ENCODE measurements at regions not wholly inside any gene's neighbourhood (a gene's known extent, or its start where the extent isn't known, plus 50 kb on each side); places are given as distances from the start of the nearest gene placed in this dataset.

GRCh38 chr11:15300341-15300740 is 185.6 kb downstream of the INSC start:
- Mint-ChIP-seq H3K4me3 (no peak overlapping the region), H3K27ac (no peak overlapping the region), H3K27me3 (ENCODE audit: low read depth) (no peaks in the 10 kb centered on the region), H3K4me1 (ENCODE audit: low read depth) (no peaks in the 10 kb centered on the region), H3K36me3 (ENCODE audit: low read depth) (no peaks in the 10 kb centered on the region), H3K9me3 (no peaks in the 10 kb centered on the region)
- no peak for DNase-seq (ENCODE audit: low spot score)

GRCh38 chr11:15307619-15308024 is 192.9 kb downstream of the INSC start:
- no peak overlapping the region for H3K4me3 Mint-ChIP-seq
- H3K27ac Mint-ChIP-seq, result no peak overlapping the region
- no peaks in the 10 kb centered on the region for H3K36me3 Mint-ChIP-seq (ENCODE audit: low read depth)
- DNase-seq (ENCODE audit: low spot score), result no peak
- no peaks in the 10 kb centered on the region for H3K9me3 Mint-ChIP-seq
- H3K27me3 Mint-ChIP-seq (ENCODE audit: low read depth), result no peaks in the 10 kb centered on the region
- no peaks in the 10 kb centered on the region for H3K4me1 Mint-ChIP-seq (ENCODE audit: low read depth)

GRCh38 chr11:15308840-15309239 is 194.1 kb downstream of the INSC start:
- no peaks in the 10 kb centered on the region for H3K4me1 Mint-ChIP-seq (ENCODE audit: low read depth)
- no peaks in the 10 kb centered on the region for H3K9me3 Mint-ChIP-seq
- H3K27me3 Mint-ChIP-seq (ENCODE audit: low read depth), result no peaks in the 10 kb centered on the region
- no peak for DNase-seq (ENCODE audit: low spot score)
- H3K36me3 Mint-ChIP-seq (ENCODE audit: low read depth), result no peaks in the 10 kb centered on the region
- no peak overlapping the region for H3K27ac Mint-ChIP-seq
- no peak overlapping the region for H3K4me3 Mint-ChIP-seq

GRCh38 chr11:15309296-15309695 is 194.6 kb downstream of the INSC start:
- H3K27me3 Mint-ChIP-seq (ENCODE audit: low read depth), result no peaks in the 10 kb centered on the region
- H3K36me3 Mint-ChIP-seq (ENCODE audit: low read depth), result no peaks in the 10 kb centered on the region
- no peak for DNase-seq (ENCODE audit: low spot score)
- no peaks in the 10 kb centered on the region for H3K4me1 Mint-ChIP-seq (ENCODE audit: low read depth)
- H3K27ac Mint-ChIP-seq, result no peak overlapping the region
- H3K4me3 Mint-ChIP-seq, result no peak overlapping the region
- H3K9me3 Mint-ChIP-seq, result no peaks in the 10 kb centered on the region

- Mint-ChIP-seq H3K9me3 (no peaks in the 10 kb centered on the region), H3K4me1 (ENCODE audit: low read depth) (no peaks in the 10 kb centered on the region), H3K4me3 (no peak overlapping the region), H3K27ac (no peak overlapping the region), H3K27me3 (ENCODE audit: low read depth) (no peaks in the 10 kb centered on the region), H3K36me3 (ENCODE audit: low read depth) (no peaks in the 10 kb centered on the region)
- no peak for DNase-seq (ENCODE audit: low spot score)
Measured at GRCh38 chr11:15313862-15314261, 199.1 kb downstream of the INSC start.

- Mint-ChIP-seq H3K9me3 (no peaks in the 10 kb centered on the region), H3K4me1 (ENCODE audit: low read depth) (no peaks in the 10 kb centered on the region), H3K36me3 (ENCODE audit: low read depth) (no peaks in the 10 kb centered on the region), H3K4me3 (no peak overlapping the region), H3K27me3 (ENCODE audit: low read depth) (no peaks in the 10 kb centered on the region), H3K27ac (no peak overlapping the region)
- DNase-seq (ENCODE audit: low spot score), result no peak
Measured at GRCh38 chr11:15318814-15319213, 204.1 kb downstream of the INSC start.

- Mint-ChIP-seq H3K27ac (no peak overlapping the region), H3K4me3 (no peak overlapping the region), H3K9me3 (no peaks in the 10 kb centered on the region), H3K36me3 (ENCODE audit: low read depth) (no peaks in the 10 kb centered on the region), H3K27me3 (ENCODE audit: low read depth) (no peaks in the 10 kb centered on the region), H3K4me1 (ENCODE audit: low read depth) (no peaks in the 10 kb centered on the region)
- no peak for DNase-seq (ENCODE audit: low spot score)
Measured at GRCh38 chr11:15326520-15326919, 211.8 kb downstream of the INSC start.

- DNase-seq (ENCODE audit: low spot score), result no peak
- H3K27me3 Mint-ChIP-seq (ENCODE audit: low read depth), result no peaks in the 10 kb centered on the region
- H3K4me1 Mint-ChIP-seq (ENCODE audit: low read depth), result no peaks in the 10 kb centered on the region
- no peaks in the 10 kb centered on the region for H3K9me3 Mint-ChIP-seq
- H3K36me3 Mint-ChIP-seq (ENCODE audit: low read depth), result no peaks in the 10 kb centered on the region
- H3K4me3 Mint-ChIP-seq, result no peak overlapping the region
- H3K27ac Mint-ChIP-seq, result no peak overlapping the region
Measured at GRCh38 chr11:15327786-15328231, 213.1 kb downstream of the INSC start.

GRCh38 chr11:15333407-15333806 is 218.7 kb downstream of the INSC start:
- H3K4me3 Mint-ChIP-seq, result no peak overlapping the region
- H3K4me1 Mint-ChIP-seq (ENCODE audit: low read depth), result no peaks in the 10 kb centered on the region
- no peak overlapping the region for H3K27ac Mint-ChIP-seq
- no peaks in the 10 kb centered on the region for H3K36me3 Mint-ChIP-seq (ENCODE audit: low read depth)
- H3K9me3 Mint-ChIP-seq, result no peaks in the 10 kb centered on the region
- DNase-seq (ENCODE audit: low spot score), result no peak
- no peaks in the 10 kb centered on the region for H3K27me3 Mint-ChIP-seq (ENCODE audit: low read depth)

- no peaks in the 10 kb centered on the region for H3K9me3 Mint-ChIP-seq
- H3K27me3 Mint-ChIP-seq (ENCODE audit: low read depth), result no peaks in the 10 kb centered on the region
- no peaks in the 10 kb centered on the region for H3K4me1 Mint-ChIP-seq (ENCODE audit: low read depth)
Measured at GRCh38 chr11:15334766-15335165, 220.0 kb downstream of the INSC start.

GRCh38 chr11:15336021-15336420 is 221.3 kb downstream of the INSC start:
- Mint-ChIP-seq H3K36me3 (ENCODE audit: low read depth) (no peaks in the 10 kb centered on the region), H3K9me3 (no peaks in the 10 kb centered on the region), H3K27ac (no peak overlapping the region), H3K4me3 (no peak overlapping the region), H3K27me3 (ENCODE audit: low read depth) (no peaks in the 10 kb centered on the region), H3K4me1 (ENCODE audit: low read depth) (no peaks in the 10 kb centered on the region)
- DNase-seq (ENCODE audit: low spot score), result no peak

More at GRCh38 chr11:15334766-15335165, 220.0 kb downstream of the INSC start:
- Mint-ChIP-seq H3K36me3 (ENCODE audit: low read depth) (no peaks in the 10 kb centered on the region), H3K27ac (no peak overlapping the region), H3K4me3 (no peak overlapping the region)
- DNase-seq (ENCODE audit: low spot score), result no peak

GRCh38 chr11:15339302-15339701 is 224.6 kb downstream of the INSC start:
- H3K9me3 Mint-ChIP-seq, result no peaks in the 10 kb centered on the region
- H3K4me3 Mint-ChIP-seq, result no peak overlapping the region
- no peaks in the 10 kb centered on the region for H3K4me1 Mint-ChIP-seq (ENCODE audit: low read depth)
- DNase-seq (ENCODE audit: low spot score), result no peak
- no peak overlapping the region for H3K27ac Mint-ChIP-seq
- no peaks in the 10 kb centered on the region for H3K36me3 Mint-ChIP-seq (ENCODE audit: low read depth)
- H3K27me3 Mint-ChIP-seq (ENCODE audit: low read depth), result no peaks in the 10 kb centered on the region

- H3K9me3 Mint-ChIP-seq, result no peaks in the 10 kb centered on the region
- no peaks in the 10 kb centered on the region for H3K27me3 Mint-ChIP-seq (ENCODE audit: low read depth)
- H3K27ac Mint-ChIP-seq, result no peak overlapping the region
- H3K36me3 Mint-ChIP-seq (ENCODE audit: low read depth), result no peaks in the 10 kb centered on the region
- H3K4me3 Mint-ChIP-seq, result no peak overlapping the region
- H3K4me1 Mint-ChIP-seq (ENCODE audit: low read depth), result no peaks in the 10 kb centered on the region
- no peak for DNase-seq (ENCODE audit: low spot score)
Measured at GRCh38 chr11:15341587-15341986, 226.9 kb downstream of the INSC start.

GRCh38 chr11:15342163-15342562 is 227.4 kb downstream of the INSC start:
- H3K36me3 Mint-ChIP-seq (ENCODE audit: low read depth), result no peaks in the 10 kb centered on the region
- H3K4me1 Mint-ChIP-seq (ENCODE audit: low read depth), result no peaks in the 10 kb centered on the region
- H3K27ac Mint-ChIP-seq, result no peak overlapping the region
- no peaks in the 10 kb centered on the region for H3K9me3 Mint-ChIP-seq
- H3K27me3 Mint-ChIP-seq (ENCODE audit: low read depth), result no peaks in the 10 kb centered on the region
- H3K4me3 Mint-ChIP-seq, result no peak overlapping the region
- no peak for DNase-seq (ENCODE audit: low spot score)

- H3K4me3 Mint-ChIP-seq, result no peak overlapping the region
- no peak for DNase-seq (ENCODE audit: low spot score)
- H3K9me3 Mint-ChIP-seq, result no peaks in the 10 kb centered on the region
- no peaks in the 10 kb centered on the region for H3K27me3 Mint-ChIP-seq (ENCODE audit: low read depth)
- no peaks in the 10 kb centered on the region for H3K4me1 Mint-ChIP-seq (ENCODE audit: low read depth)
- H3K27ac Mint-ChIP-seq, result no peak overlapping the region
- H3K36me3 Mint-ChIP-seq (ENCODE audit: low read depth), result no peaks in the 10 kb centered on the region
Measured at GRCh38 chr11:15346907-15347306, 232.2 kb downstream of the INSC start.
